HL-60 (cell line): ENCODE measurements at regions not wholly inside any gene's neighbourhood (a gene's known extent, or its start where the extent isn't known, plus 50 kb on each side); places are given as distances from the start of the nearest gene placed in this dataset.

ENCODE experiments used
- DNase-seq, 2 experiments: peaks; one replicate each; pipeline ENCODE4 v3.0.0-alpha.2; 2010 to 2020; ENCODE audit warnings: low read depth in 1 of 2, low spot score in 1 of 2
- H3K27ac ChIP-seq: fragments of 250-450 bp; sonication (Bioruptor Pico); replicated peaks from 2 replicates; pipeline ENCODE4 v1.5.1; 2020; ENCODE audit warnings: mild to moderate bottlenecking, moderate library complexity
- H3K27me3 ChIP-seq: fragments of 250-450 bp; sonication (Bioruptor Pico); 2 replicates; pipeline ENCODE4 v1.5.1; 2021; ENCODE audit warnings: mild to moderate bottlenecking, moderate library complexity; ENCODE audit not compliant: insufficient read depth, poor library complexity, severe bottlenecking
- H3K4me3 ChIP-seq: replicated peaks from 2 replicates; pipeline ENCODE4 v1.5.1; 2011; ENCODE audit warnings: mild to moderate bottlenecking, control low read depth, low read length; ENCODE audit not compliant: insufficient read depth
- GABPA ChIP-seq: IDR thresholded peaks from 2 replicates; pipeline ENCODE4 v1.6.1; 2012; ENCODE audit warnings: low read depth
- POLR2AphosphoS5 ChIP-seq: IDR thresholded peaks from 2 replicates; pipeline ENCODE4 v1.6.1; 2012; ENCODE audit warnings: low read depth
- SPI1 ChIP-seq: IDR thresholded peaks from 2 replicates; pipeline ENCODE4 v1.6.1; 2012; ENCODE audit warnings: low read depth, mild to moderate bottlenecking, borderline replicate concordance
- TF ChIP-seq, protein P1 (sequence below): IDR thresholded peaks from 2 replicates; pipeline ENCODE4 v1.6.1; 2012; ENCODE audit warnings: low read depth; ENCODE audit not compliant: insufficient replicate concordance
- TF ChIP-seq, protein P2 (sequence below): IDR thresholded peaks from one replicate; pipeline ENCODE4 v1.5.1; 2011; ENCODE audit warnings: low read length, control low read depth, inconsistent platforms; ENCODE audit not compliant: insufficient read depth

DNA sequence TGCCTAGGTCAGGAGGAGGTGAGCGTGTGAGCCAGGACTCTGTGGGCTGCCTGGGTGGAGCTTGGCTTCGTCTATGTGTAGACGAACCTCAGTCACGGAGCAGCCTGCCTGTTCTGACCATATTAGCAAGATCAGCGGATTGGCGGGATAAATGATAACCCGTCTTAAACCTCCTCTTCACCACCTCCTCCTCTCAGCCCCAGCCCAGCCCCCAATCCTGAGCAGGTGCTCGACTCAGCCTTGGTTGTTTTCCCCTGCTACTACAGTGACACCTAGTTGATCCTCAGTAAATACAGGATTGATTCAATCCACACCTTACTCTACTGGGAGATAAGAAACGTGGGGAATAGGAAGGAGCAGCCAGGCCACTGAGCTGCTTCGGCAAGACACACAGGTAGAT lies 286.1 kb downstream of the IRX2 start:
- H3K27me3 ChIP-seq = peaks cover 2% of the 10 kb centered on the region
- no peak for DNase-seq
- TF ChIP-seq, protein P1, sequence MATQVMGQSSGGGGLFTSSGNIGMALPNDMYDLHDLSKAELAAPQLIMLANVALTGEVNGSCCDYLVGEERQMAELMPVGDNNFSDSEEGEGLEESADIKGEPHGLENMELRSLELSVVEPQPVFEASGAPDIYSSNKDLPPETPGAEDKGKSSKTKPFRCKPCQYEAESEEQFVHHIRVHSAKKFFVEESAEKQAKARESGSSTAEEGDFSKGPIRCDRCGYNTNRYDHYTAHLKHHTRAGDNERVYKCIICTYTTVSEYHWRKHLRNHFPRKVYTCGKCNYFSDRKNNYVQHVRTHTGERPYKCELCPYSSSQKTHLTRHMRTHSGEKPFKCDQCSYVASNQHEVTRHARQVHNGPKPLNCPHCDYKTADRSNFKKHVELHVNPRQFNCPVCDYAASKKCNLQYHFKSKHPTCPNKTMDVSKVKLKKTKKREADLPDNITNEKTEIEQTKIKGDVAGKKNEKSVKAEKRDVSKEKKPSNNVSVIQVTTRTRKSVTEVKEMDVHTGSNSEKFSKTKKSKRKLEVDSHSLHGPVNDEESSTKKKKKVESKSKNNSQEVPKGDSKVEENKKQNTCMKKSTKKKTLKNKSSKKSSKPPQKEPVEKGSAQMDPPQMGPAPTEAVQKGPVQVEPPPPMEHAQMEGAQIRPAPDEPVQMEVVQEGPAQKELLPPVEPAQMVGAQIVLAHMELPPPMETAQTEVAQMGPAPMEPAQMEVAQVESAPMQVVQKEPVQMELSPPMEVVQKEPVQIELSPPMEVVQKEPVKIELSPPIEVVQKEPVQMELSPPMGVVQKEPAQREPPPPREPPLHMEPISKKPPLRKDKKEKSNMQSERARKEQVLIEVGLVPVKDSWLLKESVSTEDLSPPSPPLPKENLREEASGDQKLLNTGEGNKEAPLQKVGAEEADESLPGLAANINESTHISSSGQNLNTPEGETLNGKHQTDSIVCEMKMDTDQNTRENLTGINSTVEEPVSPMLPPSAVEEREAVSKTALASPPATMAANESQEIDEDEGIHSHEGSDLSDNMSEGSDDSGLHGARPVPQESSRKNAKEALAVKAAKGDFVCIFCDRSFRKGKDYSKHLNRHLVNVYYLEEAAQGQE = no peak
- TF ChIP-seq, protein P2, sequence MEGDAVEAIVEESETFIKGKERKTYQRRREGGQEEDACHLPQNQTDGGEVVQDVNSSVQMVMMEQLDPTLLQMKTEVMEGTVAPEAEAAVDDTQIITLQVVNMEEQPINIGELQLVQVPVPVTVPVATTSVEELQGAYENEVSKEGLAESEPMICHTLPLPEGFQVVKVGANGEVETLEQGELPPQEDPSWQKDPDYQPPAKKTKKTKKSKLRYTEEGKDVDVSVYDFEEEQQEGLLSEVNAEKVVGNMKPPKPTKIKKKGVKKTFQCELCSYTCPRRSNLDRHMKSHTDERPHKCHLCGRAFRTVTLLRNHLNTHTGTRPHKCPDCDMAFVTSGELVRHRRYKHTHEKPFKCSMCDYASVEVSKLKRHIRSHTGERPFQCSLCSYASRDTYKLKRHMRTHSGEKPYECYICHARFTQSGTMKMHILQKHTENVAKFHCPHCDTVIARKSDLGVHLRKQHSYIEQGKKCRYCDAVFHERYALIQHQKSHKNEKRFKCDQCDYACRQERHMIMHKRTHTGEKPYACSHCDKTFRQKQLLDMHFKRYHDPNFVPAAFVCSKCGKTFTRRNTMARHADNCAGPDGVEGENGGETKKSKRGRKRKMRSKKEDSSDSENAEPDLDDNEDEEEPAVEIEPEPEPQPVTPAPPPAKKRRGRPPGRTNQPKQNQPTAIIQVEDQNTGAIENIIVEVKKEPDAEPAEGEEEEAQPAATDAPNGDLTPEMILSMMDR = no peak
- TF ChIP-seq POLR2AphosphoS5 (no peak), SPI1 (no peak), GABPA (no peak)
- H3K4me3 ChIP-seq = no peak overlapping the region
- no peak overlapping the region for H3K27ac ChIP-seq

DNA sequence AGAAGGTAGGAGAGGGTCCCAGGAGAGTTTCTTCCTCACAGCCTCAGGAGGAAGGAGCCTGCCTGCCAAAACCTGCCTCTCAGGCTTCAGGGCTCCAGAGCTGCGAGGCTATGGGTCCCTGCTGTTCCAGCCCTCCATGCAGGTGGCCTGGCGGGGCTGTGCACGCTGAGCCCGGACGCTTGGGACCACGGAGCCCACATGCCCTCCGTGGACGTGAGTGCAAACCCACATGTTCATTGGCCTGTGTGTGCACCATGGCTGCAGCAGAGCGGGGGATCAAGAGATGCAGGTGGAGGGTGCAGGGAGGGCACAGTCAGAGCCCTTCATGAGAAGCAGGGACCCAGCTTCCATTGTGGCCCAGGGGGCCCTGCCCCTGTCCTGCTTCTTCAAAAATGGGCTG lies 287.3 kb downstream of the IRX2 start:
- no peak for DNase-seq
- H3K4me3 ChIP-seq = no peak overlapping the region
- TF ChIP-seq, protein P2 = no peak
- no peak for TF ChIP-seq GABPA
- no peak for TF ChIP-seq SPI1
- TF ChIP-seq, protein P1 = no peak
- no peak for TF ChIP-seq POLR2AphosphoS5
- peaks cover 2% of the 10 kb centered on the region for H3K27me3 ChIP-seq
- H3K27ac ChIP-seq = no peak overlapping the region

DNA sequence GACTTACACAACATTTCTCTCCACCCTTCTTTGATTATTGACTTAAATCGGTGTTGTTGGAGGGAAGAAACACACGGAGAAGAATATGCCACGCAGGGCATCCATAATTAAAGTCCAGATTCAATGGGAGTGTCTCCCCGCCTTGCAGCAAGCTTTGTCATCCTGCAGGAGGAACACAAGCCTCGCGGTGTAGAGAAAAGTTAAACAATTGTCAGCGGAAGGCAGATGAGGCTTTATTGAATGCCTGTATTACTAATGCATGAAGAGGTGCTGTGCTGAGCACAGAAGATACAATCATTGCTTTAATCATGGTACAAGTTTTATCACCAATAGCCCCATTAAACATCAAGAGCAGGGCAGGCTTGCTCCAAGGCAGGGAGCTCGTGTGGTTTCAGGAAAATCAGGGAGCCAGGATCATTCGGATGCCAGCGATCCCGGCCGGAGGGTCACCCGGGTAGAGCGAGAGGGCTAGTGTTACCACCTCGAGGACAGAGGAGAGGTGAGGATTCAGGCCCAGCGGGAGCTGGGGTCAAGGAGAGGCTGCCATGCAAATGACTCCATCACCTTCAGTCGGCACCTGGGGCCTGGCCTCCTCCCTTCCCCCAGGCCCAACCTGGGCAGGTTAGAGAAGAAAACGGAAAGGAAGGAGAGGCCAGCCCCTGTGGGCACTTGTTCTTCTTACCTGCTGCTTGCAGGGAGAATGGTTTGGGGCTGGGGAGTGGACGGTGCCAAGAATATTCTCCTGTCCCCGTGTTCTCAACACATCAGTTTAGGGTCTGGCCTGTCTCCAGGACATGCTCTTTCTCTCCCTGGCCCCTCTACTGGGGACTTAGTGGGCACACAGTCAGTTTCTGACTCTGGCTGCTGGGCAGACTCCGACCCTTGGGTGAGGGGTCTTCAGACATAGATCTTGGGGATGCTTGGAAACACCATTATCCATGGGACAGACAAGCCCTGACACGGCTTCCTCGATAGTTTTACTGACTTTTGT lies 289.5 kb downstream of the IRX2 start:
- TF ChIP-seq, protein P2 = no peak
- TF ChIP-seq, protein P1 = no peak
- TF ChIP-seq POLR2AphosphoS5 (no peak), GABPA (no peak), SPI1 (no peak)
- Histone ChIP-seq H3K4me3 (no peak overlapping the region), H3K27ac (no peak overlapping the region), H3K27me3 (peaks cover 2% of the 10 kb centered on the region)
- no peak for DNase-seq
